ENCODE measurements at regions not wholly inside any gene's neighbourhood (a gene's known extent, or its start where the extent isn't known, plus 50 kb on each side); places are given as distances from the start of the nearest gene placed in this dataset.

- no peaks in the 10 kb centered on the region for H3K36me3 ChIP-seq (ENCODE audit: control insufficient read depth in 2 of 2, insufficient read depth in 1 of 2, low read length in 2 of 2)
- H3K9me3 ChIP-seq (ENCODE audit: control insufficient read depth, insufficient read depth, low read depth, low read length): no peaks in the 10 kb centered on the region
- no peaks in the 10 kb centered on the region for H3K4me1 ChIP-seq (ENCODE audit: control insufficient read depth, insufficient read depth, low read length)
- POLR2A ChIA-PET: no interaction called here
- no peak overlapping the region for H3K4me3 ChIP-seq (ENCODE audit: low read depth, low read length)
- CTCF ChIA-PET: no interaction called here
- no peak overlapping the region for H3K27ac ChIP-seq (ENCODE audit: extremely low read depth, low read depth, low read length)
- TF ChIP-seq ZNF571 (tag by site-specific recombination; IDR thresholded peaks at IDR 0.05) (no peak), KLF7 (tag by site-specific recombination; IDR thresholded peaks at IDR 0.05; ENCODE audit: borderline replicate concordance) (no peak), ZSCAN16 (tag by site-specific recombination; IDR thresholded peaks at IDR 0.05) (no peak), ZNF202 (tag by site-specific recombination; IDR thresholded peaks at IDR 0.05; ENCODE audit: borderline replicate concordance) (no peak)
Measured at GRCh38 chr13:105537113-105537512, 998.3 kb downstream of the EFNB2 start.

- Histone ChIP-seq H3K4me1 (ENCODE audit: control insufficient read depth, insufficient read depth, low read length) (no peaks in the 10 kb centered on the region), H3K36me3 (ENCODE audit: control insufficient read depth in 2 of 2, insufficient read depth in 1 of 2, low read length in 2 of 2) (no peaks in the 10 kb centered on the region), H3K9me3 (ENCODE audit: control insufficient read depth, insufficient read depth, low read depth, low read length) (no peaks in the 10 kb centered on the region), H3K4me3 (ENCODE audit: low read depth, low read length) (no peak overlapping the region), H3K27ac (ENCODE audit: extremely low read depth, low read depth, low read length) (no peak overlapping the region)
- POLR2A ChIA-PET: no interaction called here
- TF ChIP-seq PRDM2 (tag by site-specific recombination; IDR thresholded peaks at IDR 0.05; ENCODE audit: borderline replicate concordance) (no peak), PATZ1 (tag by site-specific recombination; IDR thresholded peaks at IDR 0.05) (no peak), TSHZ1 (tag by site-specific recombination; IDR thresholded peaks at IDR 0.05; ENCODE audit: borderline replicate concordance) (no peak), ZNF157 (tag by site-specific recombination; IDR thresholded peaks at IDR 0.05) (no peak), ZNF398 (tag by site-specific recombination; IDR thresholded peaks at IDR 0.05) (no peak), ZIC2 (tag by site-specific recombination; IDR thresholded peaks at IDR 0.05) (no peak), GLIS2 (tag by site-specific recombination; IDR thresholded peaks at IDR 0.05) (no peak), KLF1 (tag by site-specific recombination; IDR thresholded peaks at IDR 0.05) (no peak)
- CTCF ChIA-PET: no interaction called here
Measured at GRCh38 chr13:105530468-105530867, 1005.0 kb downstream of the EFNB2 start.
